ENCODE measurements at regions not wholly inside any gene's neighbourhood (a gene's known extent, or its start where the extent isn't known, plus 50 kb on each side); places are given as distances from the start of the nearest gene placed in this dataset.

GRCh38 chr17:68679882-68680281 lies 78.7 kb upstream of the FAM20A start:
- WGBS, 4 donors = 96 to 98% (median 97%) methylated on average over 1 of the region's 1 CpG

DNA sequence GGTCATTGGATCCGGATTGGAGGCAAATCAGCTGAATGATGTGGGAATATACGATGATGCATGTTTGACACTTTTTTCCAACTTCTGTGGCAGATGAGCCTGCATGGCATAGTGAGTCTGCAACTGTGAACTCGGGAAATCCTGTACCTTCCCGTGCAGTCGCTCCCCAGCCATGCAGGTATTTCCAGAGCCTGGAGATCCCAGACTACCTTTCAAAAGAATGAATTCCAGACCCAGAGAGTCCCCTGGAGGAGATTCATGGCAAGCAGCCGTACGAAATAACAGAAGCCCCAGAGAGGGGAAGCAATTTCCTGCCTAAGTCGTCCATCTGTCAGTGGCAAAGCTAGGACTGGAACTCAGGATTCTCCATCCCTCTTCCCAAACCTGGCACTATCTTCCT lies 75.7 kb upstream of the FAM20A start:
- 65 to 81% (median 73%) methylated on average over 8 of the region's 8 CpGs for WGBS, 4 donors

More at GRCh38 chr17:68679882-68680281, 78.7 kb upstream of the FAM20A start:
- H3K27me3 ChIP-seq = no peaks in the 10 kb centered on the region
- DNase-seq (no peak), ATAC-seq (no peak)
- no peak overlapping the region for H3K4me3 ChIP-seq
- no peak for TF ChIP-seq POLR2A (IDR thresholded peaks at IDR 0.05)
- TF ChIP-seq, protein P1, sequence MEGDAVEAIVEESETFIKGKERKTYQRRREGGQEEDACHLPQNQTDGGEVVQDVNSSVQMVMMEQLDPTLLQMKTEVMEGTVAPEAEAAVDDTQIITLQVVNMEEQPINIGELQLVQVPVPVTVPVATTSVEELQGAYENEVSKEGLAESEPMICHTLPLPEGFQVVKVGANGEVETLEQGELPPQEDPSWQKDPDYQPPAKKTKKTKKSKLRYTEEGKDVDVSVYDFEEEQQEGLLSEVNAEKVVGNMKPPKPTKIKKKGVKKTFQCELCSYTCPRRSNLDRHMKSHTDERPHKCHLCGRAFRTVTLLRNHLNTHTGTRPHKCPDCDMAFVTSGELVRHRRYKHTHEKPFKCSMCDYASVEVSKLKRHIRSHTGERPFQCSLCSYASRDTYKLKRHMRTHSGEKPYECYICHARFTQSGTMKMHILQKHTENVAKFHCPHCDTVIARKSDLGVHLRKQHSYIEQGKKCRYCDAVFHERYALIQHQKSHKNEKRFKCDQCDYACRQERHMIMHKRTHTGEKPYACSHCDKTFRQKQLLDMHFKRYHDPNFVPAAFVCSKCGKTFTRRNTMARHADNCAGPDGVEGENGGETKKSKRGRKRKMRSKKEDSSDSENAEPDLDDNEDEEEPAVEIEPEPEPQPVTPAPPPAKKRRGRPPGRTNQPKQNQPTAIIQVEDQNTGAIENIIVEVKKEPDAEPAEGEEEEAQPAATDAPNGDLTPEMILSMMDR (IDR thresholded peaks at IDR 0.05) = no peak
- H3K4me1 ChIP-seq = peaks cover 0 to 7% (median 0%) of the 10 kb centered on the region in 12 donors
- no peak overlapping the region for H3K27ac ChIP-seq
- no peaks in the 10 kb centered on the region for H3K36me3 ChIP-seq
- intact Hi-C loops (cut with DNase I) = no loop called here
- no peaks in the 10 kb centered on the region for H3K9me3 ChIP-seq

DNA sequence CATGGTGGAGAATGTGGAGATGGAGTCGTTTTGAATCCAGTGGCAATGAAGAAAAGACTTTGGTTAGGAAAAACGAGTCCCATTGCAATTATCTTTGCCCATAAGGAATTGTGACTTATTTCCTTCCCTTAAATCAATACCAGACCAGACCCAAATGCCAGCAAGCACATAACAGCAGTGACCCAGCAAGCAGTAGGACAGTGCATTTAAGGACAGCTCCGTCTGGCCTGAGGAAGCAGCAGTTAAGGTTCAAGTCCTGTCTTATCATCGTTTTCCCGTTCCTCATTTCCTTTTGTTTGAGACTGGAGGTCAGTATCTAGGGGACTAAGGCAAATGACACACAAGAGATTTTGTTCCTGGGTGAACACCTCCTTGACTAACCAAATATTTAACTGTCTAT lies 74.6 kb upstream of the FAM20A start:
- DNase-seq (no peak), ATAC-seq (no peak)
- H3K9me3 ChIP-seq = no peaks in the 10 kb centered on the region
- TF ChIP-seq, protein P1 (IDR thresholded peaks at IDR 0.05) = no peak
- no peak for TF ChIP-seq POLR2A (IDR thresholded peaks at IDR 0.05)
- intact Hi-C loops (cut with DNase I) = no loop called here
- no peaks in the 10 kb centered on the region for H3K36me3 ChIP-seq
- WGBS, 4 donors = 37 to 55% (median 49%) methylated on average over 5 of the region's 5 CpGs
- H3K4me3 ChIP-seq = no peak overlapping the region
- H3K27me3 ChIP-seq = no peaks in the 10 kb centered on the region
- H3K4me1 ChIP-seq = no peaks in the 10 kb centered on the region
- H3K27ac ChIP-seq = no peak overlapping the region

More for the DNA sequence above, 75.7 kb upstream of the FAM20A start:
- no peaks in the 10 kb centered on the region for H3K4me1 ChIP-seq
- no peak overlapping the region for H3K4me3 ChIP-seq
- H3K36me3 ChIP-seq = no peaks in the 10 kb centered on the region
- no peaks in the 10 kb centered on the region for H3K9me3 ChIP-seq
- ATAC-seq (no peak), DNase-seq (no peak)
- H3K27me3 ChIP-seq = no peaks in the 10 kb centered on the region
- no peak overlapping the region for H3K27ac ChIP-seq
- intact Hi-C loops (cut with DNase I) = no loop called here
- TF ChIP-seq POLR2A (IDR thresholded peaks at IDR 0.05) = no peak
- TF ChIP-seq, protein P1 (IDR thresholded peaks at IDR 0.05) = no peak

GRCh38 chr17:68674029-68674925 lies 73.1 kb upstream of the FAM20A start:
- intact Hi-C loops (cut with DNase I) = no loop called here
- H3K36me3 ChIP-seq = no peaks in the 10 kb centered on the region
- H3K27ac ChIP-seq = no peak overlapping the region
- ATAC-seq (no peak), DNase-seq (no peak)
- H3K27me3 ChIP-seq = no peaks in the 10 kb centered on the region
- H3K9me3 ChIP-seq = no peaks in the 10 kb centered on the region
- no peak overlapping the region for H3K4me3 ChIP-seq
- no peaks in the 10 kb centered on the region for H3K4me1 ChIP-seq
- no peak for TF ChIP-seq POLR2A (IDR thresholded peaks at IDR 0.05)
- TF ChIP-seq, protein P1 (IDR thresholded peaks at IDR 0.05) = no peak
- WGBS, 4 donors = 81 to 86% (median 82%) methylated on average over 14 of the region's 14 CpGs

Data from heart left ventricle (tissue), 16 donors.